OCI-LY3 (cell line): ENCODE measurements at regions not wholly inside any gene's neighbourhood (a gene's known extent, or its start where the extent isn't known, plus 50 kb on each side); places are given as distances from the start of the nearest gene placed in this dataset.

ENCODE experiments used
- H2AFZ ChIP-seq: fragments of 200-600, 300-600 bp; shearing (Covaris generic); 2 replicates; pipeline ENCODE4 v1.6.0; 2014; ENCODE audit warnings: antibody characterized with exemption, low read depth, low read length
- H3K27ac ChIP-seq: fragments of 200-600, 300-600 bp; sonication (generic); 2 replicates; pipeline ENCODE4 v1.5.1; 2014; ENCODE audit warnings: mild to moderate bottlenecking, low read length, moderate library complexity, mixed read lengths
- H3K27me3 ChIP-seq: fragments of 200-600, 300-600 bp; sonication (generic); 2 replicates; pipeline ENCODE4 v1.6.1; 2014; ENCODE audit warnings: low read depth, low read length, mixed read lengths
- H3K36me3 ChIP-seq: fragments of 200-600, 300-600 bp; sonication (generic); replicated peaks from 2 replicates; pipeline ENCODE3; 2014; ENCODE audit warnings: low read depth, low read length, mixed read lengths
- H3K4me1 ChIP-seq: fragments of 300-600, 200-600 bp; sonication (generic); 2 replicates; pipeline ENCODE4 v1.6.1; 2014; ENCODE audit warnings: low read length, mixed read lengths
- H3K4me2 ChIP-seq: fragments of 200-600, 300-600 bp; sonication (generic); 2 replicates; pipeline ENCODE4 v1.6.1; 2014; ENCODE audit warnings: low read length, mixed read lengths
- H3K4me3 ChIP-seq: fragments of 300-600, 200-600 bp; sonication (generic); 2 replicates; pipeline ENCODE4 v1.5.1; 2014; ENCODE audit warnings: antibody characterized with exemption, mild to moderate bottlenecking, low read length, moderate library complexity
- H3K79me2 ChIP-seq: fragments of 300-600, 200-600 bp; shearing (Covaris generic); 2 replicates; pipeline ENCODE4 v1.6.1; 2014; ENCODE audit warnings: mild to moderate bottlenecking, low read length, mixed read lengths
- H3K9ac ChIP-seq: fragments of 300-600, 200-600 bp; shearing (Covaris generic); 2 replicates; pipeline ENCODE4 v1.6.0; 2014; ENCODE audit warnings: mild to moderate bottlenecking, low read length, moderate library complexity
- H3K9me3 ChIP-seq: fragments of 200-600, 300-600 bp; shearing (Covaris generic); 2 replicates; pipeline ENCODE4 v1.6.1; 2014; ENCODE audit warnings: low read length, mixed read lengths; ENCODE audit not compliant: insufficient read depth
- H4K20me1 ChIP-seq: fragments of 200-600, 300-600 bp; sonication (generic); 2 replicates; pipeline ENCODE4 v1.6.1; 2016; ENCODE audit warnings: low read length, mixed read lengths; ENCODE audit not compliant: insufficient read depth
- CTCF ChIP-seq: fragments of 200-600, 300-600 bp; sonication (generic); IDR thresholded peaks from 2 replicates; pipeline ENCODE4 v1.5.1; 2014; ENCODE audit warnings: antibody characterized with exemption, low read length, low read depth
- EZH2phosphoT487 ChIP-seq: fragments of 200-600 bp; shearing (Covaris generic); IDR thresholded peaks from 2 replicates; pipeline ENCODE4 v1.6.1; 2018; ENCODE audit warnings: antibody characterized with exemption, mixed run types, low read depth

- Histone ChIP-seq H2AFZ (no peak overlapping the region), H4K20me1 (no peaks in the 10 kb centered on the region)
- TF ChIP-seq EZH2phosphoT487 (no peak), CTCF (no peak)
These were observed 775.0 kb downstream of the PCDH17 start for GRCh38 chr13:58406545-58406944.

GRCh38 chr13:58429917-58430316 is 798.4 kb downstream of the PCDH17 start:
- H3K9ac ChIP-seq, result no peak overlapping the region
- H3K79me2 ChIP-seq, result no peaks in the 10 kb centered on the region
- H3K4me3 ChIP-seq, result no peak overlapping the region
- H3K9me3 ChIP-seq, result peaks cover 24% of the 10 kb centered on the region; the same call in 1 of the 2 replicates
- H4K20me1 ChIP-seq, result no peaks in the 10 kb centered on the region
- H3K4me1 ChIP-seq, result peaks cover 9% of the 10 kb centered on the region; the same call in 1 of the 2 replicates
- no peak overlapping the region for H2AFZ ChIP-seq
- peaks cover 4% of the 10 kb centered on the region for H3K36me3 ChIP-seq
- H3K27me3 ChIP-seq, result no peaks in the 10 kb centered on the region
- no peak overlapping the region for H3K27ac ChIP-seq
- TF ChIP-seq EZH2phosphoT487 (no peak), CTCF (no peak)
- H3K4me2 ChIP-seq, result no peak overlapping the region

More at GRCh38 chr13:58406545-58406944, 775.0 kb downstream of the PCDH17 start:
- Histone ChIP-seq H3K4me1 (no peaks in the 10 kb centered on the region), H3K36me3 (peaks cover 4% of the 10 kb centered on the region), H3K27me3 (no peaks in the 10 kb centered on the region), H3K4me2 (no peak overlapping the region), H3K9me3 (no peaks in the 10 kb centered on the region), H3K79me2 (no peaks in the 10 kb centered on the region), H3K4me3 (no peak overlapping the region), H3K27ac (no peak overlapping the region), H3K9ac (no peak overlapping the region)

DNA sequence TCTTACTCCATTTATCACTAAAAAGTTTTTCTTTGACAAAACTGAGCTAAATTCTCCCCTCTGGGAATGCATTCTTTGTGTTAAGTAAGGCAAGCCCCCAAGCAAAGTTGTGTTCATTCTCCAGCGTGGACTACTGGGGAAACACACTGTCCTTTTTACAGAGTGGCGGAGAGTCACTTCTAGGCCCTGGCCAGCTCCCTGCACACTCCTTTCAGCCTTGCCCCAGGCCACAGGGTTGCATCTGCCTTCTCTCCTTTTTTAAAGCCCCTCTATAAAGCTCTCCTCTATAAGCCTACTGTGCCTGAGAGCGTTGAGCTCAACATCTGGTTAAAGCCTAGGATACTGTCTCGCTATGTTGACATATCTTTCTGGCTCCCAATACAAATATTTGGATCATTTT is 803.4 kb downstream of the PCDH17 start:
- no peak overlapping the region for H3K27ac ChIP-seq
- H3K27me3 ChIP-seq, result no peaks in the 10 kb centered on the region
- peak overlapping the region; percentile 63 for H2AFZ ChIP-seq
- TF ChIP-seq EZH2phosphoT487, result no peak
- H3K36me3 ChIP-seq, result peaks cover 3% of the 10 kb centered on the region
- H4K20me1 ChIP-seq, result no peaks in the 10 kb centered on the region
- no peak overlapping the region for H3K4me3 ChIP-seq
- H3K9me3 ChIP-seq, result peaks cover 12% of the 10 kb centered on the region; the same call in 1 of the 2 replicates
- H3K4me1 ChIP-seq, result peaks cover 16% of the 10 kb centered on the region; the same call in 1 of the 2 replicates
- no peak overlapping the region for H3K4me2 ChIP-seq
- no peak overlapping the region for H3K9ac ChIP-seq
- H3K79me2 ChIP-seq, result no peaks in the 10 kb centered on the region

GRCh38 chr13:58437427-58437826 is 805.9 kb downstream of the PCDH17 start:
- Histone ChIP-seq H3K4me1 (peaks cover 16% of the 10 kb centered on the region; the same call in 1 of the 2 replicates), H2AFZ (peak overlapping the region; percentile 32; the same call in 1 of the 2 replicates), H3K4me2 (peak overlapping the region; percentile 29), H3K36me3 (no peaks in the 10 kb centered on the region), H3K79me2 (no peaks in the 10 kb centered on the region), H4K20me1 (no peaks in the 10 kb centered on the region), H3K9ac (no peak overlapping the region), H3K27me3 (no peaks in the 10 kb centered on the region), H3K27ac (no peak overlapping the region), H3K9me3 (no peaks in the 10 kb centered on the region), H3K4me3 (no peak overlapping the region)
- no peak for TF ChIP-seq CTCF
- no peak for TF ChIP-seq EZH2phosphoT487

DNA sequence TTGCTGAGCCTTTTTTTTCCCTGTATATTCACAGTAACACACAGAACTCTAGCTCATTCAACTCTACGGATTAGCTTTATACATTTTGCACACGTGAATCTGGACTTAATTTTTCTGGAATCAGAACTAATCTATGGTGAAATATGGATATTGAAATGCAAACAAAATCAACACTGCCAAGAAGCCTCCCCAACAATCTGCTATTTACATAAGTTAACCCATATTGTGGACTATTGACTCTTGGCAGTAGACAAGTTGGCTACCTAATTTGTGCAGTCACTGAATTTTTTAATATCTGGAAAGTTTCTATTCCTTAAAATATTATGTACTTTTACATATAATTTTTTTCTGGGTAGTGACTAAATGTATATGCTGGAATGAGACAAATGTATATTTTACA is 815.4 kb downstream of the PCDH17 start:
- H3K27me3 ChIP-seq, result no peaks in the 10 kb centered on the region
- no peaks in the 10 kb centered on the region for H3K36me3 ChIP-seq
- H3K9me3 ChIP-seq, result no peaks in the 10 kb centered on the region
- H3K4me1 ChIP-seq, result no peaks in the 10 kb centered on the region
- TF ChIP-seq EZH2phosphoT487 (no peak), CTCF (no peak)
- no peak overlapping the region for H3K27ac ChIP-seq
- no peak overlapping the region for H3K4me3 ChIP-seq
- H3K79me2 ChIP-seq, result no peaks in the 10 kb centered on the region
- no peak overlapping the region for H3K9ac ChIP-seq
- no peak overlapping the region for H2AFZ ChIP-seq
- no peak overlapping the region for H3K4me2 ChIP-seq
- H4K20me1 ChIP-seq, result no peaks in the 10 kb centered on the region
